ENCODE measurements at regions not wholly inside any gene's neighbourhood (a gene's known extent, or its start where the extent isn't known, plus 50 kb on each side); places are given as distances from the start of the nearest gene placed in this dataset.

GRCh38 chr13:57846600-57847173, 215.1 kb downstream of the PCDH17 start:
- no peak for ATAC-seq
- intact Hi-C loops (cut with DNase I), result no loop called here

GRCh38 chr13:57857945-57858344, 226.4 kb downstream of the PCDH17 start:
- Histone ChIP-seq H3K4me3 (no peak overlapping the region), H3K27me3 (no peaks in the 10 kb centered on the region), H3K9me3 (no peaks in the 10 kb centered on the region), H3K4me1 (no peaks in the 10 kb centered on the region), H3K27ac (no peak overlapping the region), H3K36me3 (no peaks in the 10 kb centered on the region)
- TF ChIP-seq POLR2A (IDR thresholded peaks at IDR 0.05) (no peak), CTCF (IDR thresholded peaks at IDR 0.05) (peak in 7 of 12 donors; percentile 14 to 43 (median 33))
- no peak for ATAC-seq
- intact Hi-C loops (cut with DNase I), result loop anchor here (1.0 to 10.0 kb wide), 5 partner anchors 229 to 233 kb away; no protein-coding TSS in a partner anchor
- DNase-seq, result no peak
- WGBS, 4 donors, result 18 to 27% (median 24%) methylated on average over 1 of the region's 1 CpG

More at GRCh38 chr13:57846600-57847173, 215.1 kb downstream of the PCDH17 start:
- 87 to 95% (median 92%) methylated on average over 4 of the region's 4 CpGs for WGBS, 4 donors
- no peaks in the 10 kb centered on the region for H3K27me3 ChIP-seq
- no peak overlapping the region for H3K27ac ChIP-seq
- peaks cover 0 to 26% (median 14%) of the 10 kb centered on the region in 12 donors for H3K9me3 ChIP-seq
- H3K4me3 ChIP-seq, result no peak overlapping the region
- TF ChIP-seq POLR2A (IDR thresholded peaks at IDR 0.05) (no peak), CTCF (IDR thresholded peaks at IDR 0.05) (no peak)
- H3K36me3 ChIP-seq, result no peaks in the 10 kb centered on the region
- no peak for DNase-seq
- no peaks in the 10 kb centered on the region for H3K4me1 ChIP-seq

GRCh38 chr13:57858376-57858775, 226.8 kb downstream of the PCDH17 start:
- Histone ChIP-seq H3K27me3 (no peaks in the 10 kb centered on the region), H3K9me3 (no peaks in the 10 kb centered on the region), H3K27ac (no peak overlapping the region), H3K4me1 (no peaks in the 10 kb centered on the region), H3K4me3 (no peak overlapping the region), H3K36me3 (no peaks in the 10 kb centered on the region)
- DNase-seq (no peak), ATAC-seq (no peak)
- TF ChIP-seq POLR2A (IDR thresholded peaks at IDR 0.05) (no peak), CTCF (IDR thresholded peaks at IDR 0.05) (no peak)
- intact Hi-C loops (cut with DNase I), result loop anchor here (1.0 to 10.0 kb wide), 5 partner anchors 230 to 234 kb away; no protein-coding TSS in a partner anchor

- WGBS, 4 donors, result 82 to 97% (median 86%) methylated on average over 1 of the region's 1 CpG
- no peaks in the 10 kb centered on the region for H3K4me1 ChIP-seq
- intact Hi-C loops (cut with DNase I), result no loop called here
- no peak for ATAC-seq
- no peak overlapping the region for H3K27ac ChIP-seq
- no peak for TF ChIP-seq POLR2A (IDR thresholded peaks at IDR 0.05)
- no peak for TF ChIP-seq CTCF (IDR thresholded peaks at IDR 0.05)
- no peaks in the 10 kb centered on the region for H3K27me3 ChIP-seq
- H3K9me3 ChIP-seq, result peaks cover 0 to 21% (median 0%) of the 10 kb centered on the region in 12 donors
- H3K4me3 ChIP-seq, result no peak overlapping the region
- no peak for DNase-seq
- no peaks in the 10 kb centered on the region for H3K36me3 ChIP-seq
These were observed 231.3 kb downstream of the PCDH17 start for GRCh38 chr13:57862879-57863278.

Data from heart left ventricle (tissue), 16 donors.